OCI-LY7 (cell line): ENCODE measurements at regions not wholly inside any gene's neighbourhood (a gene's known extent, or its start where the extent isn't known, plus 50 kb on each side); places are given as distances from the start of the nearest gene placed in this dataset.

Experiments used
- EZH2phosphoT487 ChIP-seq: fragments of 200-600 bp; sonication (generic); IDR thresholded peaks from 2 replicates; pipeline ENCODE4 v1.6.1; 2018; ENCODE audit warnings: low read depth, borderline replicate concordance, mild to moderate bottlenecking, mixed run types, antibody characterized with exemption, low read length, moderate library complexity, mixed read lengths
- TF ChIP-seq, protein P1 (sequence below): fragments of 200-600 bp; sonication (generic); conservative IDR thresholded peaks from 2 replicates; pipeline ENCODE4 v1.5.1; 2014; ENCODE audit warnings: mild to moderate bottlenecking, antibody characterized with exemption, low read length, moderate library complexity, mixed read lengths

DNA sequence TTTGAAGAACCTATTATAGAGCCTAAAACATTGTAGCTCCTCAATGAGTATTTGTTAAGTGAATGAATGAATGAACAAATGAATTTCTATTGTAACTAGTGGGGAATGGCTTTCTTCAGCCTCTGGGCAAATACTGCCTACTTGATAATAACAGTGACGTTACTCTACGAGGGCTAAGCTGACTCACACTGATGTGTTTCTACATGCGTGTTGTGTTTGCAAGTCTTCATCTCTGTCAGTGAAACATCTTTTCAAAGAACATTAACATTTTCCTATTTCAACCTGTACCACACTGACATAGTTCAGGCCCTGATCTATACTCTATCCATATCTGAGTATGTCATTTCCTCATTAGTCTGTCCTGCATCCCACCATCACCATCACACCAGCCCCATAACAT lies 319.9 kb upstream of the ACVR2A start:
- TF ChIP-seq, protein P1, sequence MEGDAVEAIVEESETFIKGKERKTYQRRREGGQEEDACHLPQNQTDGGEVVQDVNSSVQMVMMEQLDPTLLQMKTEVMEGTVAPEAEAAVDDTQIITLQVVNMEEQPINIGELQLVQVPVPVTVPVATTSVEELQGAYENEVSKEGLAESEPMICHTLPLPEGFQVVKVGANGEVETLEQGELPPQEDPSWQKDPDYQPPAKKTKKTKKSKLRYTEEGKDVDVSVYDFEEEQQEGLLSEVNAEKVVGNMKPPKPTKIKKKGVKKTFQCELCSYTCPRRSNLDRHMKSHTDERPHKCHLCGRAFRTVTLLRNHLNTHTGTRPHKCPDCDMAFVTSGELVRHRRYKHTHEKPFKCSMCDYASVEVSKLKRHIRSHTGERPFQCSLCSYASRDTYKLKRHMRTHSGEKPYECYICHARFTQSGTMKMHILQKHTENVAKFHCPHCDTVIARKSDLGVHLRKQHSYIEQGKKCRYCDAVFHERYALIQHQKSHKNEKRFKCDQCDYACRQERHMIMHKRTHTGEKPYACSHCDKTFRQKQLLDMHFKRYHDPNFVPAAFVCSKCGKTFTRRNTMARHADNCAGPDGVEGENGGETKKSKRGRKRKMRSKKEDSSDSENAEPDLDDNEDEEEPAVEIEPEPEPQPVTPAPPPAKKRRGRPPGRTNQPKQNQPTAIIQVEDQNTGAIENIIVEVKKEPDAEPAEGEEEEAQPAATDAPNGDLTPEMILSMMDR = no peak
- no peak for TF ChIP-seq EZH2phosphoT487
